OCI-LY7 (cell line): ENCODE measurements at regions not wholly inside any gene's neighbourhood (a gene's known extent, or its start where the extent isn't known, plus 50 kb on each side); places are given as distances from the start of the nearest gene placed in this dataset.

ENCODE experiments used
- EZH2phosphoT487 ChIP-seq: fragments of 200-600 bp; sonication (generic); IDR thresholded peaks from 2 replicates; pipeline ENCODE4 v1.6.1; 2018; ENCODE audit warnings: low read depth, borderline replicate concordance, mild to moderate bottlenecking, mixed run types, antibody characterized with exemption, low read length, moderate library complexity, mixed read lengths
- TF ChIP-seq, protein P1 (sequence below): fragments of 200-600 bp; sonication (generic); conservative IDR thresholded peaks from 2 replicates; pipeline ENCODE4 v1.5.1; 2014; ENCODE audit warnings: mild to moderate bottlenecking, antibody characterized with exemption, low read length, moderate library complexity, mixed read lengths

DNA sequence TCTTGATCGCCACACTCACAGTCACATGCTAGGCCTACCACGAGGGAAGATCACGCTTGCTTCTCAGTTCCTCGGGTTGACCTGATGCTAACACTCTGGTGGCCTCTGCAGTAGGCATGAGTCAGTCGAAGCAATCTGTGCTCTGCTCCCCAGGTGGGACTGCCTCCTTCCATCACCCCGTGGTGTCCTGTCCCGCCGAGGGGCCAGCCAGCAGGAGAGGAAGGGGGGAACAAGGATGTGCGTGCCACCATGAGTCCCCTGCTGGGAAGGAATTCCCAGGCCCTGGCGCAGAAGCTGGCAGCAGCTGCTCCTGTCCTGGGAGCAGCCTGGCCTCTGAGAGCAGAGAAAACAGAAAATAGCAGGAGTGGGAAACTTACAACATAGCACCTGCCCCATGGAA lies 695.0 kb upstream of the NRP1 start:
- TF ChIP-seq, protein P1, sequence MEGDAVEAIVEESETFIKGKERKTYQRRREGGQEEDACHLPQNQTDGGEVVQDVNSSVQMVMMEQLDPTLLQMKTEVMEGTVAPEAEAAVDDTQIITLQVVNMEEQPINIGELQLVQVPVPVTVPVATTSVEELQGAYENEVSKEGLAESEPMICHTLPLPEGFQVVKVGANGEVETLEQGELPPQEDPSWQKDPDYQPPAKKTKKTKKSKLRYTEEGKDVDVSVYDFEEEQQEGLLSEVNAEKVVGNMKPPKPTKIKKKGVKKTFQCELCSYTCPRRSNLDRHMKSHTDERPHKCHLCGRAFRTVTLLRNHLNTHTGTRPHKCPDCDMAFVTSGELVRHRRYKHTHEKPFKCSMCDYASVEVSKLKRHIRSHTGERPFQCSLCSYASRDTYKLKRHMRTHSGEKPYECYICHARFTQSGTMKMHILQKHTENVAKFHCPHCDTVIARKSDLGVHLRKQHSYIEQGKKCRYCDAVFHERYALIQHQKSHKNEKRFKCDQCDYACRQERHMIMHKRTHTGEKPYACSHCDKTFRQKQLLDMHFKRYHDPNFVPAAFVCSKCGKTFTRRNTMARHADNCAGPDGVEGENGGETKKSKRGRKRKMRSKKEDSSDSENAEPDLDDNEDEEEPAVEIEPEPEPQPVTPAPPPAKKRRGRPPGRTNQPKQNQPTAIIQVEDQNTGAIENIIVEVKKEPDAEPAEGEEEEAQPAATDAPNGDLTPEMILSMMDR, result no peak
- TF ChIP-seq EZH2phosphoT487, result no peak
